Brain microvascular endothelial cell (primary cell): ENCODE measurements at regions not wholly inside any gene's neighbourhood (a gene's known extent, or its start where the extent isn't known, plus 50 kb on each side); places are given as distances from the start of the nearest gene placed in this dataset.
A peak's percentile ranks its signal among the peaks of the same experiment; 100 is the strongest.

Experiments
- DNase-seq: peaks from one replicate; pipeline ENCODE4 v3.0.0-alpha.2; 2020
- H3K27ac ChIP-seq: fragments of 250-450 bp; sonication (Bioruptor Pico); 2 replicates; pipeline ENCODE4 v1.5.1; 2020; ENCODE audit warnings: mild to moderate bottlenecking, moderate library complexity
- H3K27me3 ChIP-seq: fragments of 250-450 bp; sonication (Bioruptor Pico); replicated peaks from 2 replicates; pipeline ENCODE4 v1.5.1; 2020; ENCODE audit warnings: mild to moderate bottlenecking
- H3K36me3 ChIP-seq: fragments of 250-450 bp; sonication (Bioruptor Pico); replicated peaks from 2 replicates; pipeline ENCODE4 v1.5.1; 2020; ENCODE audit warnings: mild to moderate bottlenecking
- H3K4me3 ChIP-seq: 2 replicates; pipeline ENCODE4 v1.5.1; 2011; ENCODE audit warnings: low read depth, mild to moderate bottlenecking, control low read depth, low read length, moderate library complexity
- in situ Hi-C: cut with HindIII; loops from 2 replicates; pipeline ENCODE4 v1.10.0; 2017; ENCODE audit warnings: low sequenced_read_pairs, low pct_ligation_motif_present
- TF ChIP-seq, protein P1 (sequence below): IDR thresholded peaks from 2 replicates; pipeline ENCODE4 v1.5.1; 2011; ENCODE audit warnings: low read depth, mild to moderate bottlenecking, moderate library complexity, low read length, control low read depth, inconsistent platforms; ENCODE audit errors: missing control alignments

DNA sequence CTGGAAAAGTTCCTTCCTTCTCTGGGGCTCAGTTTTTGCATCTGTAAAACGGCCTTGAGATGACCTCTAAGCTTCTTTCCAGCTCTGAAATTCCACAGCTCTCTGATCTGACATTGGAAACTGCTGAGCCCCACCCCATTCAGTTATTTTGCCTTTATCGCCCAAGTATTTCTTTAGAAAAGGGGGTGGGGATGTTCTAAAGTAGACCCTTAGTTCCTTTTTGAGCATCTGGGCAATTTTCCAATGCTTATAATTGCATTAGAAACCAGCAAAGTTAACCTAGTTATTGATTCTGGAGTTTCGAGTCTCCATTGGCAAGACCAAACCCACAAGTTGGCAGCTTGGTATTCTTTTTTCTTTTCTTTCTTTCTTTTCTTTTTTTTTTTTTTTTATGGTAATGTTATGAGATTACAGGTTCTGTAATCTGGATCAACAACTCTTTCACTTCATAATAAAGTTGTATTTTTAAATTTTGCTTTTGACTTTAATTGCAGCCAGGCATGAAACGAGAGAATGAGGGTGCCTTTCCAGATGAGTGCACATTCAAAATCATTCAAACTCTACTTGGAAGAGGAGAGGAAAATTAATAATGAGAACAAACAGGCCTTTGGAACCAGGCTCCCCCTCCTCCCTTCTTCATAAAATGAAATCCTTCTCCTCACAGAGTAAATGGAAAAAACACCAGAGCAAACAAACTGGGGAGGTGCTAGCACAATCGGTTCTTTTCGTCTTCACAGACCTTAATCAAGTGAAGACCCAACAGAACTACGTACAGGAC, 76.8 kb upstream of the LRIG1 start:
- Histone ChIP-seq H3K27ac (no peak overlapping the region), H3K36me3 (no peaks in the 10 kb centered on the region), H3K27me3 (no peaks in the 10 kb centered on the region), H3K4me3 (no peak overlapping the region)
- TF ChIP-seq, protein P1, sequence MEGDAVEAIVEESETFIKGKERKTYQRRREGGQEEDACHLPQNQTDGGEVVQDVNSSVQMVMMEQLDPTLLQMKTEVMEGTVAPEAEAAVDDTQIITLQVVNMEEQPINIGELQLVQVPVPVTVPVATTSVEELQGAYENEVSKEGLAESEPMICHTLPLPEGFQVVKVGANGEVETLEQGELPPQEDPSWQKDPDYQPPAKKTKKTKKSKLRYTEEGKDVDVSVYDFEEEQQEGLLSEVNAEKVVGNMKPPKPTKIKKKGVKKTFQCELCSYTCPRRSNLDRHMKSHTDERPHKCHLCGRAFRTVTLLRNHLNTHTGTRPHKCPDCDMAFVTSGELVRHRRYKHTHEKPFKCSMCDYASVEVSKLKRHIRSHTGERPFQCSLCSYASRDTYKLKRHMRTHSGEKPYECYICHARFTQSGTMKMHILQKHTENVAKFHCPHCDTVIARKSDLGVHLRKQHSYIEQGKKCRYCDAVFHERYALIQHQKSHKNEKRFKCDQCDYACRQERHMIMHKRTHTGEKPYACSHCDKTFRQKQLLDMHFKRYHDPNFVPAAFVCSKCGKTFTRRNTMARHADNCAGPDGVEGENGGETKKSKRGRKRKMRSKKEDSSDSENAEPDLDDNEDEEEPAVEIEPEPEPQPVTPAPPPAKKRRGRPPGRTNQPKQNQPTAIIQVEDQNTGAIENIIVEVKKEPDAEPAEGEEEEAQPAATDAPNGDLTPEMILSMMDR = no peak
- no peak for DNase-seq
- in situ Hi-C loops = no loop called here

DNA sequence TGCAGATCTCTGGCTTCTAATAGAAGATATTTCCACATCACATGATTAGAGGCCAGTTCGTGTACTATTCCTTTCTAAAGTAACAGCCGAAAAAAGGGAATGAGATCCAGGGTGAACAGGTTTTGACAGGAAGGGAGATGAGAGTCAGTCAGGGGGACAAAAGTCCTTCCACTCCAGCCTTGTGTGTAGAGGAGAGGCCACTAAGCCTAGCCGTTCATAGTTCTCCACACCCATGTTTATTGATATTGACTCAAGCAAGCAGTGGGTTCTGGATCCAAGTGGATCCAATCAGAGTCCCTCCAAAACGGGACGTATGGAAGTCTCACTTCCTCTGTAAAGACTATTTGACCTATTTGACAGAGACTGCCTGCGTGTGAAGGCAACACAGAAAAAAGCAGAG, 80.4 kb upstream of the LRIG1 start:
- H3K27me3 ChIP-seq = no peaks in the 10 kb centered on the region
- TF ChIP-seq, protein P1 = no peak
- no peaks in the 10 kb centered on the region for H3K36me3 ChIP-seq
- DNase-seq = no peak
- in situ Hi-C loops = no loop called here
- H3K4me3 ChIP-seq = no peak overlapping the region
- no peak overlapping the region for H3K27ac ChIP-seq

DNA sequence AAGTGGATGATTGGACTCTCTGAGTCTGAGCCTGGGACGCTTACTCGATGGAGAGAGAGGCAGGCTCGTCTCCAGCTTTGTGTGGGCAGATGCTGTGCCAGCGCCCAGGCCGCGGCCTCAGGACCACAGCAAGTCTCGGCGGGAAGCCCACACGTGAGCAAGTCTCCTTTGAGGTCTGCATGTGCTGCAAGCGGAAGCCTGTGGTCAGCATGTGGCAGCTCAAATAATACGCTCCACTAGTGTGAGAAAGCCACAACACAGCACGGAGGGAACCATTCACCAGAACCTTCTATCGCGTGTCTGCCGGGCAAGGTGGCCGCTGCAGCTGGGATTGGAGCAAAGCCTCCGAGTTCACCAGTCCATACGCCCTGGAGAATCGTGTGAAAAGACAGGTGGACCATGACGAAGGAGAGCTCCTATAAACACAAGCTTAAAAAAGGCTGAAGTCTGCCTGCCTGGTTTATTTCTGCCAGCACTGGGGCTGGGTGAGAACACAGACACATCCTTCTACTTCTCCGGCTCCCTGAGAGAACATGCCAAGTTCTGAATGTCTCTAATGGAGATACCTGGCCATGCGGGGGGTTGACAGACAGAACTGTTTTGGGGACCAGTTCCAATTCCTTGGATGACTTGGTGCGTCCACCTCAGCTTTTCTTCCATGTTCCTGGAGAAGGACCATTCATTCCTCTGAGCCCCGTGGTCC, 82.0 kb upstream of the LRIG1 start:
- in situ Hi-C loops = no loop called here
- Histone ChIP-seq H3K4me3 (no peak overlapping the region), H3K27me3 (no peaks in the 10 kb centered on the region), H3K27ac (no peak overlapping the region), H3K36me3 (no peaks in the 10 kb centered on the region)
- peak; percentile 15 for DNase-seq
- TF ChIP-seq, protein P1 = no peak

DNA sequence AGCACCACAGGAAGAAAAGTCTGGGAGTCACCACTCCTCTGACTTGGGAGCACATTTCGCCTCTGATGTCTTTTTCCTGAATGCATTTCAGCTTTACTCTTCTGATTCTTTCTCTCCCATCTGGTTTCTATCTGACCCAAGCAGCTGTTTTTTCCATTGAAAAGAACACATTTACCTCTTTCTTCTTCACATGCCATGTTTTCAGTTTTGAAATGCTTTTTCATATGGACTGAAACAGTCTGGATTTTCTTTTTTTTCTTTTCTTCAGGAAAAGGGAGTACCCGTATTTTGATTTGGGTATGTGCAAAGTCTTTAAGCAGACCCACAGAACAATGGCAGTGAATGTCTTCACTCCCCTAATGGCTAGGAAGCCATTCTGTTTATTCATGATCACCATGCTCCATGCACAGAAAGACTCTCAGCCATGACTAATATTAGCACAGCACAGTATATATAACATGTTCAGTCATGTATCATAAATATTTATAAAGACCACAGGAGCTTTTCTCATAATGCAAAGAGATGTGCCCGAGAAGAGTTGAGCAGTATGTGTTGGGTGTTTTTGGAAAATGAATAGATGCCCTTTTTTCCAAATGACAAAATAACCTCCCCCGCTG, 82.7 kb upstream of the LRIG1 start:
- Histone ChIP-seq H3K27me3 (no peaks in the 10 kb centered on the region), H3K36me3 (no peaks in the 10 kb centered on the region), H3K27ac (no peak overlapping the region), H3K4me3 (no peak overlapping the region)
- DNase-seq = no peak
- in situ Hi-C loops = no loop called here
- TF ChIP-seq, protein P1 = no peak

DNA sequence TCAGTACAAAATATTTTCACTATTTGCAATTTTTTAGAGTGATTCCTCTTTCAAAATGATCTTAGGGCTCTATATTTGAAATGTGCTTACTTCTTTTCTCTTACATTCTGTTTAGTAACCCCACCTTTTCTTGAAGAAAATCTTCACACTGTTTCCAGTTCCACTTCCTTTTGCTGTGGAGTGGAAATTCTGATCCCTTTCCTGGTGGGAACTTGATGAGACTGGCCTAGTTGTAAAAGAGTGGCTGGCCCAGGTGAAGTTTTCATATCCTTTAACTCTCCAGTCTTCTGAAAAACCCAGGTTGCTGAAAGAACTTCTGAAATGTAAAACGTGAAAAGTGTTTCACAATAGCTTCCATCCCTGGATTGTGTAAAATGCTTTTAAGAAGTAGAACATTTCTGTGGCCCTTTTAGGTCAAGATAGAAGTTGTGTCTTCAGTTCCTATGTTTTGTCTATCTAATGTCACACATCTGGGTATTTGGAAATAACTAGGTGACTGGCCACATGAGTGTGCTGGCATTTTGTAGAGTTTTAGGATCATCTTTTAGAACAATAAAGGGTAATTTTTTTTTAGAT, 84.8 kb upstream of the LRIG1 start:
- TF ChIP-seq, protein P1 = no peak
- in situ Hi-C loops = no loop called here
- H3K27me3 ChIP-seq = no peaks in the 10 kb centered on the region

More for the DNA sequence above, 84.8 kb upstream of the LRIG1 start:
- Histone ChIP-seq H3K4me3 (no peak overlapping the region), H3K27ac (no peak overlapping the region), H3K36me3 (no peaks in the 10 kb centered on the region)
- DNase-seq = no peak
